Smooth muscle cell (in vitro differentiated cells): ENCODE measurements at regions not wholly inside any gene's neighbourhood (a gene's known extent, or its start where the extent isn't known, plus 50 kb on each side); places are given as distances from the start of the nearest gene placed in this dataset.
"Not testable (repeated sequence)": the region's sequence is repeated elsewhere in the genome, so short reads cannot be mapped to it uniquely, and the experiment has no call there.

ENCODE experiments used
- DNase-seq: peaks from one replicate; lab custom pipeline; 2025; ENCODE audit not compliant: unreplicated experiment; lab: John Stamatoyannopoulos, UW
- H2AFZ ChIP-seq: fragments of 200-600 bp; sonication (generic); 2 replicates; pipeline ENCODE4 v1.6.0; 2016; ENCODE audit warnings: antibody characterized with exemption, low read depth, mild to moderate bottlenecking
- H3F3A ChIP-seq: fragments of 200-600 bp; sonication (generic); 2 replicates; pipeline ENCODE4 v1.6.0; 2017; ENCODE audit warnings: antibody characterized with exemption, low read depth
- H3K27ac ChIP-seq: fragments of 200-600 bp; sonication (generic); 2 replicates; pipeline ENCODE4 v1.5.1; 2016; ENCODE audit warnings: low read depth, mild to moderate bottlenecking
- H3K27me3 ChIP-seq: fragments of 200-600 bp; sonication (generic); 2 replicates; pipeline ENCODE4 v1.6.1; 2016; ENCODE audit warnings: low read depth, mild to moderate bottlenecking
- H3K36me3 ChIP-seq: fragments of 200-600 bp; sonication (generic); 2 replicates; pipeline ENCODE4 v1.5.1; 2016; ENCODE audit warnings: low read depth
- H3K4me1 ChIP-seq: fragments of 200-600 bp; sonication (generic); 2 replicates; pipeline ENCODE4 v1.5.1; 2016; ENCODE audit warnings: low read depth
- H3K4me2 ChIP-seq: fragments of 200-600 bp; sonication (generic); 2 replicates; pipeline ENCODE4 v1.6.0; 2016; ENCODE audit warnings: mild to moderate bottlenecking
- H3K4me3 ChIP-seq: fragments of 200-600 bp; sonication (generic); 2 replicates; pipeline ENCODE4 v1.5.1; 2016; ENCODE audit warnings: mild to moderate bottlenecking
- H3K79me2 ChIP-seq: fragments of 200-600 bp; sonication (generic); 2 replicates; pipeline ENCODE4 v1.6.0; 2016; ENCODE audit warnings: low read depth, mild to moderate bottlenecking
- H3K9ac ChIP-seq: fragments of 200-600 bp; sonication (generic); 2 replicates; pipeline ENCODE4 v1.6.0; 2016; ENCODE audit warnings: low read depth
- H3K9me3 ChIP-seq: fragments of 200-600 bp; sonication (generic); replicated peaks from 2 replicates; pipeline ENCODE4 v1.5.1; 2016; ENCODE audit warnings: low read depth
- H4K20me1 ChIP-seq: fragments of 200-600 bp; sonication (generic); 2 replicates; pipeline ENCODE4 v1.6.0; 2016; ENCODE audit warnings: low read depth
- CTCF ChIP-seq: fragments of 200-600 bp; sonication (generic); IDR thresholded peaks from 2 replicates; pipeline ENCODE4 v1.5.1; 2017; ENCODE audit warnings: borderline replicate concordance, mild to moderate bottlenecking, antibody characterized with exemption; ENCODE audit not compliant: insufficient read depth, poor library complexity, severe bottlenecking
- WGBS: methylation state at CpG from one replicate; pipeline ENCODE4 v1.1.7; 2016; ENCODE audit warnings: low lambda C conversion rate; 5-methylcytosine and 5-hydroxymethylcytosine counted together

- no peaks in the 10 kb centered on the region for H3K4me1 ChIP-seq
- H2AFZ ChIP-seq, result no peak overlapping the region
- no peaks in the 10 kb centered on the region for H3K9me3 ChIP-seq
- 49% methylated on average over 3 of the region's 3 CpGs for WGBS
- H3K4me2 ChIP-seq, result peak overlapping the region; percentile 39
- no peaks in the 10 kb centered on the region for H3K36me3 ChIP-seq
- peaks cover 11% of the 10 kb centered on the region for H3F3A ChIP-seq
- peak overlapping the region; percentile 76 for H3K27ac ChIP-seq
- no peaks in the 10 kb centered on the region for H3K27me3 ChIP-seq
- peak overlapping the region; percentile 42 for H3K9ac ChIP-seq
- no peaks in the 10 kb centered on the region for H4K20me1 ChIP-seq
- H3K4me3 ChIP-seq, result no peak overlapping the region
- DNase-seq, result no peak
- no peak for TF ChIP-seq CTCF
- H3K79me2 ChIP-seq, result no peaks in the 10 kb centered on the region
Measured at GRCh38 chr2:39870871-39871270, 91.8 kb upstream of the THUMPD2 start.

DNA sequence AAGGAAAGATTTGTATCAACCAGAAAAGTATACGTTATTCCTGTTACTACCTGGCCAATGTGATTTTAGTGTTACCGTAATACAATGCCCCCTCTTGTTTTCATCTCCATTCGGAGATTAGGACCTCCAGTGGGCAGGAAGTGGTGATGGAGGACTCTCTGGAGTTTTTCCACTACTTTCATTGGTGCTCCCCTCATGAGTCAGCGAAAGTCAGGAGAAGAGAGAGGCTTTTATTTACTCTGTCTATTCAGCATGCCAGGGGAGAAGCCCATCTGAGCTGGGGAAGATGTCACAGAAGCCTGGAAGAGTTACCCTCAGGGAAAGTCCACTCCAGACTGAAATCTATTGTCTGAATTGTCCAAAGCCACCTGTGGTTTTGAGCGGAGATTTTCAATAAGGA, 88.2 kb upstream of the THUMPD2 start:
- TF ChIP-seq CTCF, result no peak
- no peak for DNase-seq
- no peaks in the 10 kb centered on the region for H3K79me2 ChIP-seq
- H3K4me3 ChIP-seq, result no peak overlapping the region
- H3K27ac ChIP-seq, result no peak overlapping the region
- no peak overlapping the region for H3K9ac ChIP-seq
- no peak overlapping the region for H3K4me2 ChIP-seq
- H3K4me1 ChIP-seq, result no peaks in the 10 kb centered on the region
- H3K36me3 ChIP-seq, result no peaks in the 10 kb centered on the region
- H3F3A ChIP-seq, result peaks cover 11% of the 10 kb centered on the region
- H4K20me1 ChIP-seq, result no peaks in the 10 kb centered on the region
- no peaks in the 10 kb centered on the region for H3K27me3 ChIP-seq
- H2AFZ ChIP-seq, result no peak overlapping the region
- H3K9me3 ChIP-seq, result no peaks in the 10 kb centered on the region
- 94% methylated on average over 5 of the region's 5 CpGs for WGBS

GRCh38 chr2:39865751-39866150, 86.7 kb upstream of the THUMPD2 start:
- Histone ChIP-seq H3K4me3 (no peak overlapping the region), H3K9me3 (no peaks in the 10 kb centered on the region), H3K27me3 (no peaks in the 10 kb centered on the region), H3K9ac (no peak overlapping the region), H4K20me1 (no peaks in the 10 kb centered on the region), H3F3A (peaks cover 6% of the 10 kb centered on the region), H3K79me2 (no peaks in the 10 kb centered on the region), H2AFZ (no peak overlapping the region), H3K4me1 (no peaks in the 10 kb centered on the region), H3K36me3 (no peaks in the 10 kb centered on the region), H3K4me2 (no peak overlapping the region), H3K27ac (no peak overlapping the region)
- TF ChIP-seq CTCF, result no peak
- WGBS, result 80% methylated on average over 3 of the region's 3 CpGs
- DNase-seq, result no peak

GRCh38 chr2:39863672-39864071, 84.6 kb upstream of the THUMPD2 start:
- WGBS, result 91% methylated on average over 1 of the region's 1 CpG
- not testable (repeated sequence) for H3K9me3 ChIP-seq, H3K4me1 ChIP-seq, H3K4me2 ChIP-seq, H3K27ac ChIP-seq, H3K9ac ChIP-seq, H3K4me3 ChIP-seq, H3K36me3 ChIP-seq, H3K27me3 ChIP-seq, H4K20me1 ChIP-seq, H3K79me2 ChIP-seq, H2AFZ ChIP-seq, H3F3A ChIP-seq, DNase-seq
